ENCODE measurements at regions not wholly inside any gene's neighbourhood (a gene's known extent, or its start where the extent isn't known, plus 50 kb on each side); places are given as distances from the start of the nearest gene placed in this dataset.

- TF ChIP-seq REST (IDR thresholded peaks at IDR 0.05; ENCODE audit: insufficient read depth in 1 of 2, low read depth in 2 of 2, low read length in 2 of 2) (no peak), POLR2AphosphoS5 (IDR thresholded peaks at IDR 0.05; ENCODE audit: low read depth, low read length) (no peak), TAF1 (IDR thresholded peaks at IDR 0.05; ENCODE audit: borderline replicate concordance, insufficient read depth, low read length) (no peak), FOXP2 (optimal IDR thresholded peaks at IDR 0.05; ENCODE audit: borderline replicate concordance, extremely low read depth, extremely low read length, insufficient read depth) (no peak), SIN3A (IDR thresholded peaks at IDR 0.05; ENCODE audit: borderline replicate concordance, insufficient read depth, low read length) (no peak)
Observed at GRCh38 chr2:4381049-4381448, 677.7 kb downstream of the DCDC2C start.
